ENCODE measurements at regions not wholly inside any gene's neighbourhood (a gene's known extent, or its start where the extent isn't known, plus 50 kb on each side); places are given as distances from the start of the nearest gene placed in this dataset.

- H3K9me3 Mint-ChIP-seq (ENCODE audit: unreplicated experiment): no peaks in the 10 kb centered on the region
- Histone ChIP-seq H3K27me3 (replicated peaks; ENCODE audit: control insufficient read depth, insufficient read depth, low read length) (no peaks in the 10 kb centered on the region; the same call in 1 of the 2 replicates), H3K4me3 (ENCODE audit: low read depth, low read length) (no peak overlapping the region), H3K4me1 (no peaks in the 10 kb centered on the region), H3K36me3 (ENCODE audit: control insufficient read depth, insufficient read depth, low read length) (no peaks in the 10 kb centered on the region), H3K9me3 (no peaks in the 10 kb centered on the region)
- POLR2A ChIA-PET: no interaction called here
- TF ChIP-seq CTCF (IDR thresholded peaks at IDR 0.05; ENCODE audit: insufficient read depth in 1 of 2, low read depth in 1 of 2, low read length in 1 of 2, severe bottlenecking in 1 of 2, unreplicated experiment in 1 of 2): no peak
- DNase-seq: no peak
- H3K27me3 Mint-ChIP-seq (ENCODE audit: insufficient read depth, unreplicated experiment): peaks cover 14% of the 10 kb centered on the region
- CTCF ChIA-PET: no interaction called here
- no peak overlapping the region for H3K27ac Mint-ChIP-seq (ENCODE audit: unreplicated experiment)
- BruUV-seq (replicated peaks): no TSS peak
- no peaks in the 10 kb centered on the region for H3K36me3 Mint-ChIP-seq (ENCODE audit: insufficient read depth, unreplicated experiment)
- no peak overlapping the region for H3K4me3 Mint-ChIP-seq (ENCODE audit: unreplicated experiment)
- intact Hi-C loops (cut with micrococcal nuclease; ENCODE audit: unreplicated experiment): no loop called here
- no peaks in the 10 kb centered on the region for H3K4me1 Mint-ChIP-seq (ENCODE audit: low read depth, unreplicated experiment)
Observed at GRCh38 chr20:57824909-57825308, 115.1 kb upstream of the PMEPA1 start.

- Mint-ChIP-seq H3K4me3 (ENCODE audit: unreplicated experiment) (no peak overlapping the region), H3K9me3 (ENCODE audit: unreplicated experiment) (no peaks in the 10 kb centered on the region), H3K4me1 (ENCODE audit: low read depth, unreplicated experiment) (no peaks in the 10 kb centered on the region), H3K36me3 (ENCODE audit: insufficient read depth, unreplicated experiment) (no peaks in the 10 kb centered on the region), H3K27ac (ENCODE audit: unreplicated experiment) (no peak overlapping the region), H3K27me3 (ENCODE audit: insufficient read depth, unreplicated experiment) (peaks cover 27% of the 10 kb centered on the region)
- H3K4me1 ChIP-seq: no peaks in the 10 kb centered on the region
- POLR2A ChIA-PET: no interaction called here
- H3K9me3 ChIP-seq: no peaks in the 10 kb centered on the region
- intact Hi-C loops (cut with micrococcal nuclease; ENCODE audit: unreplicated experiment): no loop called here
- no TSS peak for BruUV-seq (replicated peaks)
- no peaks in the 10 kb centered on the region; the same call in 1 of the 2 replicates for H3K27me3 ChIP-seq (replicated peaks; ENCODE audit: control insufficient read depth, insufficient read depth, low read length)
- CTCF ChIA-PET: no interaction called here
- H3K36me3 ChIP-seq (ENCODE audit: control insufficient read depth, insufficient read depth, low read length): no peaks in the 10 kb centered on the region
- no peak for DNase-seq
- TF ChIP-seq CTCF (IDR thresholded peaks at IDR 0.05; ENCODE audit: insufficient read depth in 1 of 2, low read depth in 1 of 2, low read length in 1 of 2, severe bottlenecking in 1 of 2, unreplicated experiment in 1 of 2): no peak
- H3K4me3 ChIP-seq (ENCODE audit: low read depth, low read length): no peak overlapping the region
Observed at GRCh38 chr20:57821935-57822334, 112.1 kb upstream of the PMEPA1 start.

GRCh38 chr20:57819691-57820380 lies 110.0 kb upstream of the PMEPA1 start:
- no TSS peak for BruUV-seq (replicated peaks)
- Histone ChIP-seq H3K4me1 (no peaks in the 10 kb centered on the region), H3K9me3 (no peaks in the 10 kb centered on the region), H3K4me3 (ENCODE audit: low read depth, low read length) (no peak overlapping the region), H3K36me3 (ENCODE audit: control insufficient read depth, insufficient read depth, low read length) (no peaks in the 10 kb centered on the region), H3K27me3 (replicated peaks; ENCODE audit: control insufficient read depth, insufficient read depth, low read length) (no peaks in the 10 kb centered on the region; the same call in 1 of the 2 replicates)
- Mint-ChIP-seq H3K36me3 (ENCODE audit: insufficient read depth, unreplicated experiment) (no peaks in the 10 kb centered on the region), H3K4me1 (ENCODE audit: low read depth, unreplicated experiment) (no peaks in the 10 kb centered on the region), H3K27me3 (ENCODE audit: insufficient read depth, unreplicated experiment) (peaks cover 26% of the 10 kb centered on the region), H3K27ac (ENCODE audit: unreplicated experiment) (no peak overlapping the region), H3K4me3 (ENCODE audit: unreplicated experiment) (no peak overlapping the region), H3K9me3 (ENCODE audit: unreplicated experiment) (no peaks in the 10 kb centered on the region)
- TF ChIP-seq CTCF (IDR thresholded peaks at IDR 0.05; ENCODE audit: insufficient read depth in 1 of 2, low read depth in 1 of 2, low read length in 1 of 2, severe bottlenecking in 1 of 2, unreplicated experiment in 1 of 2): no peak
- intact Hi-C loops (cut with micrococcal nuclease; ENCODE audit: unreplicated experiment): no loop called here
- ChIA-PET CTCF (no interaction called here), POLR2A (no interaction called here)
- DNase-seq: no peak
